ENCODE measurements at regions not wholly inside any gene's neighbourhood (a gene's known extent, or its start where the extent isn't known, plus 50 kb on each side); places are given as distances from the start of the nearest gene placed in this dataset.

DNA sequence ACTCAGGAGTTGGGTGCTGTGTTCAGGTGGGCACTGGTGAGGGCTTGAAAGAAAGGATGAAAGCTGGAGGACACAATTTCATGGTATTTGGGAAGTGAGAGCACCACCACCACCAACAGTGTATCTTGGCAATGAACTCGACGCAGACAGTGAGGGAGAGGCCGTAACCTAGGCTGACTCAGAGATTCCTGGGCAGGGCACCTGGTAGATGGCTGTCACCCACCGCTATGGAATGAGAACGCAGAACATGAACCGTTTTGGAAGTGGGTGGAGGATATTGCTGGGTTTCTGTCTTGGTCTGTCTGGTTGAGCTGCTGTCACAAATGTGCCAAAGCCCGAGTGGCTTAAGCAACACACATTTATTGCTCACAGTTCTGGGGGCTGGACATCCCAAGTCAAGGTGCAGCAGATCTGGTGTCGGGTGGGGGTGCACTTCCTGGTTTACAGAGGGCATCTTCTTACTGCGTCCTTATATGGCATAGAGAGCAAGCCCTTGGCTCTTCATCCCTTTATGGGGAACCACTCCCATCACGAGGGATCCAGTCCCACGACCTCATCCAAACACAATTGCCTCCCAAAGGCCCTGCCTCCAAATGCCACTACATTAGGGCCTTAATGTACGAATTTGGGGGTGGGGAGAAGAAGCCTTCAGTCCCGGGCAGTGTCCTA is 246.3 kb downstream of the SIPA1L2 start:
- DNase-seq (ENCODE audit: low read depth, low spot score): no peak

GRCh38 chr1:232382671-232383070 is 247.3 kb downstream of the SIPA1L2 start:
- no peak for DNase-seq (ENCODE audit: low read depth, low spot score)

- no peak for DNase-seq (ENCODE audit: low read depth, low spot score)
Observed at GRCh38 chr1:232381394-232382100, 248.4 kb downstream of the SIPA1L2 start.

DNA sequence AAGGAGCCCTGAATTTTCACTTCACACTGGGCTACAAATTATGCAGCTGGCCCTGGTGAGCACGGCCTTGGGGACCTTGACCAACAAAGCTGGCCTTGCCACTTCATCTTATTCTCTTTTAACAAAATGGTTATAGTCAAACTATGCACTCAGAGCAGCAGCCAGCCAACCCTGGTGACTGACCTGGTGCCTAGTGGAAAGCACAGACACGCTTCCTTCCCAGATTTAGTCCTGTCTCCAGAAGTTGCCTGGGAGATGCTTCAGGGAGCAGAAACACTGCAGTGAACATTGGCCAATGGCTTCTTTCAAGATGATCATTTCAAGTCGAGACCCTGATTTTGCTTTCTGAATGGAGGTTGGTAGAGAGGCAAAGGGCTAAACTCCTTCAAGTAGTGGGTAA is 249.3 kb downstream of the SIPA1L2 start:
- no peak for DNase-seq (ENCODE audit: low read depth, low spot score)

DNA sequence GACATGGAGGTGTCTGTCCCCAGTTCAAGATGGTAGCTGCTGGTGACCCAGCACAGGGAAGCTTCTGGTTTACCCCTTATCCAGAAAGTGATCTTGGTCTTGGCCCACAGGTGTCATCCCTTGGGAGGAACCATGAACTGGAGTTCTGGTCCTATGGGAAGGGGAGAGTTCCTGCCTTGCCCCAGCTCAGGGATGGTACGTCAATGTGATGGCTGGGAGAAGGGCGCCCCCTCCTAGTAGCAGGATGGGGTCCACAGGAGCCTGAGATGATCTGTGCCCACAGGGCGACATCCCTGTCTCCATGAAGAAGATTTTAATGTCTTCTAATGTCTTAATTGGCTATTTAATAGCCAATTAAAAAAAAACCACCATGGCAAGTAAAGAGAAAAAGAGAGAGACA is 249.8 kb downstream of the SIPA1L2 start:
- no peak for DNase-seq (ENCODE audit: low read depth, low spot score)

GRCh38 chr1:232379063-232379434 is 250.9 kb downstream of the SIPA1L2 start:
- no peak for DNase-seq (ENCODE audit: low read depth, low spot score)

DNA sequence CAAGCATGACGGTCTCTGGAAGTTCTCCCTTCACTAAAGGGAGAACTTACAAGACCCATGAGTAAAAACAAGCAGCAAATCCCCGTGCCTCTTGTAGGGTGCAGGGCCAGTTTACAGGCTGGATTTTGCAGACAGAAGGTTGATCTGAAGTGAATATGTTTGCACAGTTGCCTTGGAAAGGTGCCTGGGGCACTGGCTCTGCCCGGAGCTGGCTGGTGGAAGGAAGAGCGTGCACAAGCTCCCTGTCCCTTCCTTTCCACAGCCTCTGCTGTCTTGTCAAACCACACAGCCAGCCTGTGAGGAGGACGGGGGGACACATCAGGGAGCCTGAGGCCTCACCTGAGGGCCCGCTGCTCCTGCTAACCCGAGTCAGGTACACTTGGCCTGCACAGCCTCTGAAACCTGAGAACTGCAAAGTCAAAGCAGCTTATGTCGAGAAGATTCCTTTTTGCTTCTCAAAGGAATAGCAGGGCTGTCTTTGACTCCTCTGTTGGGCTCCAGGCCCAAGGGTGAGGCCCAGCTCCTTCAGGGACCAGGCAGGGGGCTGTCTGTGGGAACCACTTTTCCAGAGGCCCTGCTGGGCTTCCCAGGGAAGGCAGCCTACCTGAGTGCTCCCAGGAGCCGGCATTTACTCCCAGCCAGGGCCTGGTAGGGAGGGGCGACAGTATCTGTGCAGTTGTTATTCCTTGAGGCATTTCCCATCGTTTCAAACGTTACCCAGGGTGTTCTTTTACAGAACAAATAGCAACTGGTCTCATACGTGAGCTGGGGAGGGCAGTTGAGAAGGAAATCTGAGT is 251.5 kb downstream of the SIPA1L2 start:
- no peak for DNase-seq (ENCODE audit: low read depth, low spot score)

GRCh38 chr1:232377494-232377770 is 252.5 kb downstream of the SIPA1L2 start:
- DNase-seq (ENCODE audit: low read depth, low spot score): no peak

DNA sequence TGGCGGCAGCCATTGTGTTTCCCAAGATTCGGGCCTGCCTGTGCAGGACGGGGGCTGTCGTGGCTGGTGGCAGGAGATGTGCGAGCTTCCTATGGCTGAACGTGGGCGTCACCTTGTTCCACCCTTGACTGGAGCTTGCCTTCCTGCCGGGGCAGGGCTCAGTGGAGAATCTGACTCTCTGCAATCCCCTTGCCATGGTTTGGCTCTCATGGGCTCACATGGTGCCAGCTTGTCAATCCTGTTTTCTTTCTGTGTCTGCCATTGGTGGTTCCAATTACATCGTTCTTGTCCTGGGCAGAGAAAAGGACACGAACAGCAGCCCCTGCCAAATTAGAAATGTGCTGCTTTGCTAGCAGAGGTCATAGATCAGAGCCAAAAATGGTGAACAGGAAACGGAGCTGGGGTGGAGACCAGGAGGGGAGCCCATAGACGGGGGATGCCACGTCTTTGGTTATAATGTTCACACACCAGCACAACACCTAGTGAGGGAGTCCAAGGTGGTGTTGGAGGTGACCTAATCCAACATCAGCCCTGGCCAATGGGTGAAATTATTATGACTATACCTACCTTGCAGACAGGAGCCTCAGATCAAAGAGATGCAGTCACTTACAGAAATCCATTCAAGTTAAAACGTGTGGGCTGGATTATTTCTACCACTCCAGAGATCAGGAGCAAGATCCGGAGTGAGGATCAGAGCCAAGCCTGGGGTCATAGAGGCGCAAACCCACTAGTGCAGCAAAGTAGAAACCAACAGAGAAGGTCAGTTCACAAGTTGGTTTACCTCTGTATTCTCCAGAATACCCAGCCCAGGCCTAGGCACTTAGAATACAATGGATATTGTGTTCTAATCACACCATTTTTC is 253.1 kb downstream of the SIPA1L2 start:
- DNase-seq (ENCODE audit: low read depth, low spot score): no peak

- no peak for DNase-seq (ENCODE audit: low read depth, low spot score)
Observed at GRCh38 chr1:232372841-232373440, 257.0 kb downstream of the SIPA1L2 start.

DNA sequence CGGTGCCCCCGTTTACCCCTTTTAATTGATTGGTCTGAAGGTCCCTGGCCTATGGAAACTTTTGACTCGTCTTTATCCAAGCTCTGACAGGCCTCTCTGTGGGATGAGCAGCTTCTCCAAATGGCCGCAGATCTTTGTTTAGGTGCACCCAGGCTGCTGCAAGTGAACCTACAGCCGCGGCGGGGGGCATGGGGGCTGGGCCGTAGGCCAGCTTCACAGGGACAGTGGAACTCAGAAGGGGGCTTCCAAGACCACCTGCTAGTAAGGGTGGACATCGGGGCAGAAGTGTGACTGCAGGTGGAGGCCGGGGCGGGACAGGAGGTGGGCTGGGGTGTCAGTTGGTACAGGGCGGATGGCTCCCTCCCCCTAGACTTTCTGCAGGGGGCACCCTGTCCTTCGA is 257.5 kb downstream of the SIPA1L2 start:
- DNase-seq (ENCODE audit: low read depth, low spot score): no peak

DNA sequence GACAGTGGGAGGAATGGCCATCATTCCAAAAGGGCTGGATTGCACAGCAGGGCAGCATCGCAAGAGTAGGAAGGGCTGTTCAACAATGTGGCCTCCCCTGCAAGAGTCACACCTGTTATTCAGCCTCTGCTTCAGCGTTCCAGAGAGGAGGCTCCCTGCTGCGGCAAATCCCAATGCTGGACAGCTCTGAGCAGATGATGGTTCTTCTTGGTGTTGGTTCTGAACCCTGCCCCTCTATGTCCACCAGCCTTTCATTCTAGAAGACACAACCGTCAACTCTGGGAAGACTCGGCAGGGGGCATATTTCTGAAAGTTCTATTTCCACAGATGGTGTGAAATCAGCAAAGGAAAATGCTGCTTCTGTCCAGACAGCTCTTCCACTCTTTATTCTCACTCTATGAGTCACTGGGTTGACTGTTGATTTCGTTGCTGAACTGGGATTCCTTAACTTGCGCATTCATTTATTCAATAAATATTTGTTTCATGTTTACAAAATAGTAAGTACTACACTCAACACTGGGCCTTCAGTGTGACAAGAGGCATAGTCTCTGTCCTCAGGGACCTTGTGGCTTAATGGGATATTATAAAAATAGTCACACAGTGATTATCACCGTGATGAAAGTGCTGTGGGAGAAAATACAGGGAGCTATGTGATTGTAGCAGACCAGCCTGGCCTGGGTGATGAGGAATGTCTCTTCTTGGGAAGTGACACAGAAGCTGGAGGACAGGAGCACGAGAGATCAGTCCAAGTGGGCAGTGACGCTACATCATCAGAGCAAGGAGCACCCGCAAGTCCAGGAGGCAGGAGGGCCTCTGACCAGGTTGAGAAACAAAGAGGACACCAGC is 260.3 kb downstream of the SIPA1L2 start:
- no peak for DNase-seq (ENCODE audit: low read depth, low spot score)

DNA sequence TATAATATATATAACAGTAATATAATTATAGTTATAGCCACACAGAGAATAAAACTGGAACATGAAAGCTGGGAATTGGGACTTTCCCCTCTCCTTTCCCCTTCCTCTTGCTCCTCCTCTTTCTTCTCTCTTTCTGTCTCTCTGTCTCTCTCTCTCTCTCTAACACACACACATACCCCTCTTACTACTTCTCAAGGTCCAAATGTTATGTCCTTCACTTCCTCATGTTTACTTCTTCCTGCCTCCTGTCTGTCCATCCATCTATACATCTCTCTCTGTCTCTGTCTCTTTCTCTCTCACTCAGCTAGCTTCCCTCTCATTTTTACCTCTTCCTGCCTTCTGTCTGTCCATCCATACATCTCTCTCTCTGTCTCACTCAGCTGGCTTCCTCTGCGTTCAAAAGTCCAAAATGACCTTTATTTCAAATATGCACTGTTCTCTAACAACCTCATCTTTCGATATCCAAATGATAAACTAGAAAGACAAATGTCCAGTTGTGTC is 261.1 kb downstream of the SIPA1L2 start:
- no peak for DNase-seq (ENCODE audit: low read depth, low spot score)

- peak; percentile 30 for DNase-seq (ENCODE audit: low read depth, low spot score)
Observed at GRCh38 chr1:232367293-232367692, 262.6 kb downstream of the SIPA1L2 start.

- DNase-seq (ENCODE audit: low read depth, low spot score): no peak
Observed at GRCh38 chr1:232364654-232365382, 265.1 kb downstream of the SIPA1L2 start.

DNA sequence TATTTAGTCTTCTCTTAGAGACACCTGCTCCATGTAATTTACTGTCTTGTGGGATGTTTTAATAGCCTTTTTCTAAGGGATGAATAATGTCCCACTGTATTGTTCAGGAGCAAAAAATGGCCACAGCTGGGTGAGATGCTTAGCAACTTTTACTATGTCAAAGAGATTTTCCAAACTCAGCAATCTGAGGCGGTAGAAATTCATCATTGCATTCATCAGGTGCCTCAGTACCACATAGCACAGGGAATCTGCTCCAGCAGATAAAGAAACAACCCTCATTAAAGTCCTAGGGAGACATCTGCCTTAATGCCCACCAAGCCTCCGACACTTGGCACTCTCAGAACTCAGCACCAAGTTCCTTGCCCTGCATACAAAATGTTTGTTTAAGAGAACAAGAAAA is 266.9 kb downstream of the SIPA1L2 start:
- no peak for DNase-seq (ENCODE audit: low read depth, low spot score)

DNA sequence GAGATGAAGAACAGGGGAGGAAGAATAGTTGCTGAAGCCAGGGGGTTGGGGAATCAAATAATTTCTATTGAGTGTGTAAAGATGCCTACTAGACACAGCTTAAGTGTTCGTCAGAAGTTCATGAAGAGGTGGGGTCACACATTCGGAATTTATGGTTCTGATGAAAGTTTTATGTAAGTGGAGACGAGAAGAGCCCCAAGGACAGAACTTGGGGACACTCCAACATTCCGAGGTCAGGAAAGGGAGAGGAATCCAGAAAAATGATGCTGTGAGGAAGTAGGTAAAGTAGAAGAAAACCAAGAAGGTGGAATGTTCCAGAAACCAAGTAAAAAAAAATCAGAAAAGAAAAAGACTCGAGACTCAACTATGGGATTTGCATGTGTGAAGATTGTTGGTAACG is 272.5 kb downstream of the SIPA1L2 start:
- no peak for DNase-seq (ENCODE audit: low read depth, low spot score)

DNA sequence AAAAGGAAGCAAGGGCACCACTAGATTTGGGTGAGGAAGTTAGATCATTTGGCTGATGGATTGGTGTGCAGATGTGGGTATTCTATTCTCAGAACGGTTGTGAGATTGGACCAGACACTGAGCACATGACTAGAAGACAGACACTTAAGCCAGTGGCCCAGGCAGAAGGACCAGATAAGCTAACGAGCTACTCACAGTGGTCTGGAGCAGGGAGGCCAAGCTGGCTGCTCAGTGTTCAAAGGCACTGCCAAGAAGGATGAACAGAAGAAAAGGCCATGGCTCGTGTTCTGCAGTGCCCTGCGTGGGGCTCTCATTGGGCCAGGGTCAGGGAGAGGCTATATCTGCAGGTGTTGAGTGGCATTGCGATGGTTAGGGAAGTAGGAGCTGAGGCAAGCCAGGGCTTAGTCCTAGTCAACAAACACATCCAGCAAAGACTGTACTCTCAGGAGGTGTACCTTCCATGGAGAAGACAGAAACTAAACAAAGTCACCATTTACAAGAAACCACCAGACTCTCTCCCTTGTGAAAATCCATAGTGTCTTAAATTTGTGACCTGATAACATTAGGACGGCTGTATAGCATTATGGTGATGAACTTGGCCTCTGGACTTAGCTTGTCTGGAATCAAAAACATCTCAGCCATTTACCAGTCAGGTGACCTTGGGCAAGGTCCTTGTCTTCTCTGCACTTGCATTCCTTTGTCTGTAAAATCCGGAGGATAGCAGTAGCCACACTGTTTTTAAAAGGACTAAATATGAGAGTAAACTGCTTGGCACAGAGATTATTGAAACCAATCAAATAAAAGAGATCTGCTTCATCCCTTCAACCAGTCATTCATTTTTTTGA is 274.5 kb downstream of the SIPA1L2 start:
- no peak for DNase-seq (ENCODE audit: low read depth, low spot score)

DNA sequence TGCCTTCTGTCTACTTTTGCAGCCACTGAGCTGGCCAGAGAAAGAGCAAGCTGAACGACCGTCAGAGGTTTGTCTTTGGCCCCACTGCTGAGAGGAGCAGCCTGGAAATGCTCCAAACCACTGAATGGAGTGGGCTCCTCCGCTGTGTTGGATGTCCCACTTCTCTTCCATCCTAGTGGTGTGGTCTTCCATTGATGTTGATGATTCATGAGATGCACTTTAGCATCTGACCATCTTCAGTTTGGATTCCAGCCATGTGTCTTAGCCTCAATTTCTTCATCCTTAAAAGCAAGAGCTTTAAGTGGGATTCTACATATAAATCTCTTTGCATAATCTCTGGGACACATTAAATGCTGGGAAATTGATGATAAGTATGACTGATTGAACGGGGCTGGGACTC is 276.9 kb downstream of the SIPA1L2 start:
- DNase-seq (ENCODE audit: low read depth, low spot score): no peak
